ENCODE measurements at regions not wholly inside any gene's neighbourhood (a gene's known extent, or its start where the extent isn't known, plus 50 kb on each side); places are given as distances from the start of the nearest gene placed in this dataset.

GRCh38 chr3:30440880-30441279 lies 165.5 kb upstream of the TGFBR2 start:
- no peak for TF ChIP-seq POLR2A (IDR thresholded peaks at IDR 0.05)
- TF ChIP-seq, protein P1, sequence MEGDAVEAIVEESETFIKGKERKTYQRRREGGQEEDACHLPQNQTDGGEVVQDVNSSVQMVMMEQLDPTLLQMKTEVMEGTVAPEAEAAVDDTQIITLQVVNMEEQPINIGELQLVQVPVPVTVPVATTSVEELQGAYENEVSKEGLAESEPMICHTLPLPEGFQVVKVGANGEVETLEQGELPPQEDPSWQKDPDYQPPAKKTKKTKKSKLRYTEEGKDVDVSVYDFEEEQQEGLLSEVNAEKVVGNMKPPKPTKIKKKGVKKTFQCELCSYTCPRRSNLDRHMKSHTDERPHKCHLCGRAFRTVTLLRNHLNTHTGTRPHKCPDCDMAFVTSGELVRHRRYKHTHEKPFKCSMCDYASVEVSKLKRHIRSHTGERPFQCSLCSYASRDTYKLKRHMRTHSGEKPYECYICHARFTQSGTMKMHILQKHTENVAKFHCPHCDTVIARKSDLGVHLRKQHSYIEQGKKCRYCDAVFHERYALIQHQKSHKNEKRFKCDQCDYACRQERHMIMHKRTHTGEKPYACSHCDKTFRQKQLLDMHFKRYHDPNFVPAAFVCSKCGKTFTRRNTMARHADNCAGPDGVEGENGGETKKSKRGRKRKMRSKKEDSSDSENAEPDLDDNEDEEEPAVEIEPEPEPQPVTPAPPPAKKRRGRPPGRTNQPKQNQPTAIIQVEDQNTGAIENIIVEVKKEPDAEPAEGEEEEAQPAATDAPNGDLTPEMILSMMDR (IDR thresholded peaks at IDR 0.05), result no peak
